ENCODE measurements at regions not wholly inside any gene's neighbourhood (a gene's known extent, or its start where the extent isn't known, plus 50 kb on each side); places are given as distances from the start of the nearest gene placed in this dataset.

GRCh38 chr22:49034836-49035817, 792.5 kb downstream of the BRD1 start:
- DNase-seq = no peak

- no peak for DNase-seq
Measured at GRCh38 chr22:49033616-49034015, 794.1 kb downstream of the BRD1 start.

GRCh38 chr22:49032821-49033220, 794.9 kb downstream of the BRD1 start:
- no peak for DNase-seq

- DNase-seq = no peak
Measured at GRCh38 chr22:49031746-49032330, 795.8 kb downstream of the BRD1 start.

- no peak for DNase-seq
Measured at GRCh38 chr22:49028111-49028510, 799.6 kb downstream of the BRD1 start.

- no peak for DNase-seq
Measured at GRCh38 chr22:49027368-49027670, 800.4 kb downstream of the BRD1 start.

- DNase-seq = peak; percentile 15
Measured at GRCh38 chr22:49026494-49027367, 800.9 kb downstream of the BRD1 start.

- no peak for DNase-seq
Measured at GRCh38 chr22:49025791-49026493, 801.7 kb downstream of the BRD1 start.

GRCh38 chr22:49024775-49025440, 802.8 kb downstream of the BRD1 start:
- no peak for DNase-seq

GRCh38 chr22:49023879-49024774, 803.5 kb downstream of the BRD1 start:
- DNase-seq = no peak

- DNase-seq = no peak
Measured at GRCh38 chr22:49023161-49023878, 804.4 kb downstream of the BRD1 start.

- no peak for DNase-seq
Measured at GRCh38 chr22:49022816-49023160, 804.9 kb downstream of the BRD1 start.

- DNase-seq = no peak
Measured at GRCh38 chr22:49021926-49022815, 805.5 kb downstream of the BRD1 start.

GRCh38 chr22:49021131-49021925, 806.3 kb downstream of the BRD1 start:
- DNase-seq = no peak

GRCh38 chr22:49019737-49020713, 807.6 kb downstream of the BRD1 start:
- DNase-seq = no peak

- DNase-seq = no peak
Measured at GRCh38 chr22:49018601-49019000, 809.1 kb downstream of the BRD1 start.

All from hematopoietic multipotent progenitor cell treated with erythropoietin and hydrocortisone succinate and interleukin-3 and kit ligand, for 6 days (in vitro differentiated cells).